Large intestine (tissue), 3 donors: ENCODE measurements at regions not wholly inside any gene's neighbourhood (a gene's known extent, or its start where the extent isn't known, plus 50 kb on each side); places are given as distances from the start of the nearest gene placed in this dataset.
A peak's percentile ranks its signal among the peaks of the same experiment; 100 is the strongest.

Experiments used
- DNase-seq, 2 donors: peaks; one replicate each; pipeline versions ENCODE4 v3.0.0 to v3.0.0-alpha.2; 2013
- H3K27ac ChIP-seq: one replicate; pipeline ENCODE4 v1.5.1; 2013; ENCODE audit warnings: low read length
- H3K27me3 ChIP-seq: 2 replicates; pipeline ENCODE4 v1.6.1; 2013; ENCODE audit warnings: low read length; ENCODE audit not compliant: control insufficient read depth, insufficient read depth
- H3K36me3 ChIP-seq: 2 replicates; pipeline ENCODE4 v1.6.1; 2013; ENCODE audit warnings: low read length; ENCODE audit not compliant: control insufficient read depth, insufficient read depth
- H3K4me1 ChIP-seq: one replicate; pipeline ENCODE4 v1.6.1; 2013; ENCODE audit warnings: low read length; ENCODE audit not compliant: control insufficient read depth, insufficient read depth
- H3K4me3 ChIP-seq: one replicate; pipeline ENCODE4 v1.5.1; 2013; ENCODE audit warnings: low read length
- H3K9me3 ChIP-seq: one replicate; pipeline ENCODE4 v1.6.1; 2013; ENCODE audit warnings: mild to moderate bottlenecking, low read depth, low read length, moderate library complexity; ENCODE audit not compliant: control insufficient read depth
- WGBS: methylation state at CpG from one replicate; pipeline ENCODE4 v1.1.5; 2013; ENCODE audit warnings: low lambda C conversion rate; ENCODE audit not compliant: insufficient coverage; 5-methylcytosine and 5-hydroxymethylcytosine counted together

GRCh38 chr2:120498576-120499394 lies 152.8 kb downstream of the INHBB start:
- Histone ChIP-seq H3K4me3 (no peak overlapping the region), H3K4me1 (peaks cover 11% of the 10 kb centered on the region), H3K27ac (no peak overlapping the region), H3K27me3 (peaks cover 9% of the 10 kb centered on the region), H3K36me3 (no peaks in the 10 kb centered on the region), H3K9me3 (no peaks in the 10 kb centered on the region)
- WGBS: no CpG with 5 or more reads among the region's 13 CpGs
- no peak for DNase-seq

GRCh38 chr2:120499784-120500495 lies 154.0 kb downstream of the INHBB start:
- Histone ChIP-seq H3K27me3 (peaks cover 9% of the 10 kb centered on the region), H3K4me1 (peaks cover 19% of the 10 kb centered on the region), H3K36me3 (no peaks in the 10 kb centered on the region), H3K4me3 (no peak overlapping the region), H3K27ac (peak overlapping the region; percentile 29), H3K9me3 (no peaks in the 10 kb centered on the region)
- DNase-seq: peak; percentile 74 to 80
- WGBS: no CpG with 5 or more reads among the region's 13 CpGs

GRCh38 chr2:120501591-120501990 lies 155.7 kb downstream of the INHBB start:
- no peak for DNase-seq
- WGBS: no CpG with 5 or more reads among the region's 8 CpGs
- H3K9me3 ChIP-seq: no peaks in the 10 kb centered on the region
- peaks cover 19% of the 10 kb centered on the region for H3K4me1 ChIP-seq
- H3K27me3 ChIP-seq: peaks cover 9% of the 10 kb centered on the region
- H3K36me3 ChIP-seq: no peaks in the 10 kb centered on the region
- no peak overlapping the region for H3K4me3 ChIP-seq
- no peak overlapping the region for H3K27ac ChIP-seq

GRCh38 chr2:120502357-120502756 lies 156.4 kb downstream of the INHBB start:
- H3K27me3 ChIP-seq: peaks cover 13% of the 10 kb centered on the region
- H3K36me3 ChIP-seq: no peaks in the 10 kb centered on the region
- 80% methylated on average over 1 of the region's 6 CpGs for WGBS
- H3K4me1 ChIP-seq: peaks cover 19% of the 10 kb centered on the region
- no peak for DNase-seq
- H3K27ac ChIP-seq: no peak overlapping the region
- H3K4me3 ChIP-seq: no peak overlapping the region
- no peaks in the 10 kb centered on the region for H3K9me3 ChIP-seq

- H3K36me3 ChIP-seq: no peaks in the 10 kb centered on the region
- peaks cover 19% of the 10 kb centered on the region for H3K4me1 ChIP-seq
- no CpG with 5 or more reads among the region's 2 CpGs for WGBS
- H3K27me3 ChIP-seq: peaks cover 11% of the 10 kb centered on the region
- no peak for DNase-seq
- H3K9me3 ChIP-seq: no peaks in the 10 kb centered on the region
- H3K27ac ChIP-seq: no peak overlapping the region
- H3K4me3 ChIP-seq: no peak overlapping the region
Observed at GRCh38 chr2:120502761-120503160, 156.8 kb downstream of the INHBB start.

GRCh38 chr2:120503206-120503792 lies 157.4 kb downstream of the INHBB start:
- Histone ChIP-seq H3K9me3 (no peaks in the 10 kb centered on the region), H3K27ac (no peak overlapping the region), H3K36me3 (no peaks in the 10 kb centered on the region), H3K4me3 (no peak overlapping the region), H3K27me3 (peaks cover 11% of the 10 kb centered on the region), H3K4me1 (peaks cover 19% of the 10 kb centered on the region)
- no peak for DNase-seq
- no CpG with 5 or more reads among the region's 17 CpGs for WGBS

- Histone ChIP-seq H3K27me3 (peaks cover 11% of the 10 kb centered on the region), H3K27ac (no peak overlapping the region), H3K4me1 (peaks cover 19% of the 10 kb centered on the region), H3K36me3 (no peaks in the 10 kb centered on the region), H3K4me3 (no peak overlapping the region), H3K9me3 (no peaks in the 10 kb centered on the region)
- no CpG with 5 or more reads among the region's 23 CpGs for WGBS
- DNase-seq: peak; percentile 55 to 85
Observed at GRCh38 chr2:120503793-120504571, 158.0 kb downstream of the INHBB start.

GRCh38 chr2:120504936-120505705 lies 159.2 kb downstream of the INHBB start:
- peaks cover 7% of the 10 kb centered on the region for H3K27me3 ChIP-seq
- no peaks in the 10 kb centered on the region for H3K9me3 ChIP-seq
- no peak for DNase-seq
- H3K27ac ChIP-seq: no peak overlapping the region
- no peaks in the 10 kb centered on the region for H3K36me3 ChIP-seq
- peaks cover 15% of the 10 kb centered on the region for H3K4me1 ChIP-seq
- no CpG with 5 or more reads among the region's 15 CpGs for WGBS
- no peak overlapping the region for H3K4me3 ChIP-seq

GRCh38 chr2:120508567-120509041 lies 162.7 kb downstream of the INHBB start:
- Histone ChIP-seq H3K4me3 (no peak overlapping the region), H3K36me3 (no peaks in the 10 kb centered on the region), H3K4me1 (peaks cover 9% of the 10 kb centered on the region), H3K9me3 (no peaks in the 10 kb centered on the region), H3K27ac (no peak overlapping the region), H3K27me3 (peaks cover 25% of the 10 kb centered on the region)
- WGBS: no CpG with 5 or more reads among the region's 7 CpGs
- DNase-seq: no peak
